Stimulated activated naive CD4-positive, alpha-beta T cell (primary cell): ENCODE measurements at regions not wholly inside any gene's neighbourhood (a gene's known extent, or its start where the extent isn't known, plus 50 kb on each side); places are given as distances from the start of the nearest gene placed in this dataset.

Source experiments
- DNase-seq, 6 experiments: peaks; one replicate each; lab custom pipeline; 2025; lab: John Stamatoyannopoulos, UW

- DNase-seq, result no peak
Observed at GRCh38 chr9:107615321-107615720, 125.8 kb upstream of the KLF4 start.

- DNase-seq, result no peak
Observed at GRCh38 chr9:107614765-107615164, 125.2 kb upstream of the KLF4 start.

GRCh38 chr9:107613321-107613720 is 123.8 kb upstream of the KLF4 start:
- DNase-seq, result no peak

DNA sequence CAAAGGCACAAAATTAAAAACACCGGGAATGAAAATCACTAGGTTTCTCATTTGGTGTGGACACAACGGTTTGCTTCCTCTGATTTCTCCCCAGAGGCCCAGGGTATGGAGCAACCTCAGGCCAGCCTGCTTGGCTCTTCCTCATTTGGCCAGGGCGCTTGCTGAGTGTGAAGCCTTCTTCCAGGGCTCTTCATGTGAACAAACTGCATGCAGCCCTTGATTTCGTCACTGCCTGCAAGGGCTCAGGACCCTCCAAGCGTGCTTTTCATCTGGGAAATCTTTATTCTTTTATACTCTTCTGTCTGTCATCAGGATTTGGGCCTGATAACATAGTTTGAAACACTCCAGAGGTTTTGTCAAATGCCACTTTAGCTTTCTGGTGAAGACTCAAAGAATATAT is 122.6 kb upstream of the KLF4 start:
- no peak for DNase-seq

DNA sequence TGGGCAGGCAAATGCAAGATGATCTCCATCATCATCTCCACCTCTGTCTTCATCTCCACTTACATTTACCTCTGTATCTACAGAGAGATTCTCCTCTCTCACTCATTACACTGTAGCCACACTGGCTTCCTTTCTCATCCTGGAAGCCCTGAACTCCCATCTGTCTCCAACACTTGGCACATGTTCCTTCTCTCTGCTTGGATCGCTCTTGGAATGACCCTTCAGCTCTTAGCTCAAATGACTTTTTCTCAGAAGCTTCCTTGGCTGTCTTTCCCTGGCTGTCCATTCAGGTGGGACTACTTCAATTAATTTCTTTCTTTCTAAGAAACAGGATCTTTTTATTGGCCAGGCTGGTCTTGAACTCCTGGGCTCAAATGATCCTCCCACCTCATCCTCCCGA is 120.0 kb upstream of the KLF4 start:
- DNase-seq, result no peak

DNA sequence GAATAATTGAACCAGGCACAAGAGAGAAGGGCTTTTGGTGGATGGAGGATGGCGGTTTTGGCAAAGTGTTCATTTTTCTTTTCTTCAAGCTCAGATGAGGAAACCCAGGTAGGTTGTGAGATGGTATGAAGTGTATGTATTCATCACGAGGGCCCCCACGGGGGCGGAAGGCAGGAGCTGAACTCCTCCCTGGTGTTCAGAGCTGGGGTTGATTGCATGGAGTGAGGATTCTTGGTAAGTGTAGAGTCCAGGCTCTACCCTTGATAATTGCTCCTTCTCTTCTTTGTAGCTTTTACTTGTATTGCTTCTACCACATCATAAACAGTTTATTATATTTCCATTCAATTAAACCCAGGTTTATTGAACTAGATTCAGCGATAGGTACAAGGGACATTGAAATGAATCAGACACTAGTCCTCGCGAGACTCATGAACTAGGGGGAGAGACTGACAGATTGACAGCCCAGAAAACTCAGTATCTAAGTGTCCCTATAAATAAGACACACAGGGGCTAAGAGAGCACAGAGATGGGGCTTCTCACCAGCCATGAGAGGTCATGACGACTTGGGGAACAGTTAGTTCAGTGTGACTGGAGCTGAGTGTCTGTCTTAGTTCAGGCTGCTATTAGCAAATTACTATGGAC is 116.7 kb upstream of the KLF4 start:
- no peak for DNase-seq

GRCh38 chr9:107605041-107605440 is 115.5 kb upstream of the KLF4 start:
- DNase-seq, result no peak

DNA sequence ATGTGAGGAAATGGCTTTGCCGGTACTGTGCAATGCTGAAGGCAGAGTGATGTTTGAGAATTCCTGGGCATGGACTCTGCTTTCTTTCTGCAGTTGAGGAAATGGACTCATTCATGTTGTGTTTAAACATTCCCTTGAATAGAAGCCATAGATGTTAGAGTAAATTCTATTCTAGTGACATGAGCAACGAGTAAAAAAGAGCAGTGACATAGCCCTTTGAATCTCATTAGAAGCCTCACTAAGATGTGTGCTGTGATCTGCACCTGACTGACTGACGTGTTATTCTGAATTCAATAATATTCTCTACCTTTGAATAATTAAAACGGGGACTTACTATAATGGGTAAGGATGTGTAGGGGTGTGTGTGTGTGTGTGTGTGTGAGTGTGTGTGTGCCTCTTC is 113.7 kb upstream of the KLF4 start:
- no peak for DNase-seq

DNA sequence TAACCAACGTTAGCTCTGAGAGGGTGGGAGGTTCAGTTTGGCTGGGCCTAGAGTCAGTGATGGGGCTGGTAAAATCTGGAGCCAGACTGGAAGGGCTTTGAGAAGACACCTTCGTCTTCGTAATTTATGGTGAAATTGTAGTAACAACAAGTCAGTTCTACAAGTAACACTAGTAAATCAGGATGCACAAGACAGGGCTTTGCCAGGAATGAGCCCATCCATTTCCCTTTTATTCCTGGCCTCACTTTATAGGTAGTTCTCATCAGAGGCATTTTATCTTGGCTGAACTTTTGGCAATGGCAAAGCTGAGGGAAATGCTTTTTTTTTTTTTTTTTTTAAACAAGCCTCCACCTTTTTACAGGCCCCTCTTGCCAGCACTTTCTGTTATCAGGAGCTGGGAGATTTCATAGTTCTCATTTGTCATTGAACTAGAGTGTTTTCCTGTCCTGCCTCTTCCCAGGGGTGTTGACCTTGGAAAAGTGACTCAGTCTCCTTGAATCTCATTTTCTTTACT is 110.5 kb upstream of the KLF4 start:
- no peak for DNase-seq

- DNase-seq, result no peak
Observed at GRCh38 chr9:107597743-107598217, 108.2 kb upstream of the KLF4 start.

DNA sequence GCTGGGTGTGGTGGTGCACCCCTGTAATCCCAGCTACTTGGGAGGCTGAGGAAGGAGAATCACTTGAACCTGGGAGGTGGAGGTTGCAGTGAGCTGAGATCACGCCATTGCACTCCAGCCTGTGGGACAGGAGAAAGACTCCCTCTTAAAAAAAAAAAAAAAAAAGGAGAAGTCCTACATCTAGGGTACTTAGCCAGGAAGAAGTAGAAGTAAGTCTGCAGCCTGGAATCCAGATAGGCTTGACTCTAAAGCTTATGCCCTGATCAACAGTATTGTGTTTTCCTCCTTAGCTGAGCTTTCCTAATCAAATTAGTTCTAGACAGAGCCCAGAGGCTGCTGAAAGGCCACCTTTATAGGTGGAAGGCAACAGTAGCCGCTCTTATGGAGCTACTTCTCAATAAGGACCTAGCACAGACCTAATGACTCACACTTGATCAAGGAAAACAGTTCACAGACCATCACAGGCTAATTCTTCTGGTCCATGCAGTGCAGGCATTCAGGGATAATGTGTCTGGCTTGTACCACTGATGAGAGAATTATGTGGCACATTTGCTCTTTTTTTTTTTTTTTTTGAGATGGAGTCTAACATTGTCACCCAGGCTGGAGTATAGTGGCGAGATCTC is 105.5 kb upstream of the KLF4 start:
- DNase-seq, result no peak

GRCh38 chr9:107593224-107593870 is 103.8 kb upstream of the KLF4 start:
- no peak for DNase-seq

- DNase-seq, result no peak
Observed at GRCh38 chr9:107592424-107592823, 102.9 kb upstream of the KLF4 start.

DNA sequence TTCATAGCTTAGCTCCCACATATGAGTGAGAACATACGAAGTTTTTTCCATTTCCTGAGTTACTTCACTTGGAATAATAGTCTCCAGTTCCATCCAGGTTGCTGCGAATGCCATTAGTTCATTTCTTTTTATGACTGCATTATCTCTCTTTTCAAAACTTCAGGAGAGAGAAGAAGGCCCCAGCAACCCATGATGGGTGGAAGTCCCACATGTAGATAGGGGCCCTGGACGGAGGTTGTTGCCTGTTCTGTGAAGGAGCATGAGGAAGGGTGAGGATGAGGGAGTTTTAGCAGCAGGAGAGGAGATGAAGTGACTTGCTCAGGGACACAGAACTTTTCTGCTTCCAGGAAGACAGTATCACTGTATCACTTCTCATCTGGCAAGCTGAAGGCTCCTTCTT is 102.2 kb upstream of the KLF4 start:
- DNase-seq, result no peak

GRCh38 chr9:107588393-107588792 is 98.8 kb upstream of the KLF4 start:
- DNase-seq, result no peak

DNA sequence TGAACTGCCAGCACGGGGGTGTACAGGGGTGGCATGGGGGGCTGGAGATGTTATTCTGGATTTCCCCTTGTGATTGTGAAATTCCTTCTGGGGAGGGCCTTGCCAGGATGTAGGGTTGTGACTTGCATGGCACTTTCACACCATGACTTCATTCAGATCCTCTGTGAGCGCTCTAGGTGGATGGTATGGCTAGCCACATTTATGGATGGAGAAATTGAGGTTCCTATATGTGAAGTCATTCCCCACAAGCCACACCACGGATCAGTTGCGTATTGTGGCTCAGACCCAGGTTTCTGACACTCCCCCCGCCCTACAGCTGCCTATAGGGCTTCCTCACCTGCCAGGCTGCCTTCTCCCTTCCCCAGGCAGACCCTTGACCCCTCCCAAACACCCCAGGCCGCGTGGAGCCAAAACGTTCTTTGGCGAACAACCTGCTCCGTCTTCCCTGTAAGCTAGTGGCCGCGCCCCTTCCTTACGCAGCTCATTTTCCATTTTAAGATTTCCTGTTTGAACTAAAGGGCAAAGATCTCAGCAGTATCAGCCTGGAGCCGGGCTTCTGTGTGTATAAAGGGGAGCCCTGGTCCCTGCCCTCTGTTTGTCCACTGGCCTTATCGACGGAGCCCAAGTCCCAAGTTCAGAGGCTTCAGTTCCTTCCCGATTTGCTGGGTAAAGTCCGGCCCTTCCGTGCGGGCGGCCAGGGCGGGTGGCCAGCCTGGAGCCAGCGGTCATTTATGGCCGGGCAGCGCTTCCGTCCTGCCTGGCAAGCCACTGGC is 97.8 kb upstream of the KLF4 start:
- DNase-seq, result no peak

DNA sequence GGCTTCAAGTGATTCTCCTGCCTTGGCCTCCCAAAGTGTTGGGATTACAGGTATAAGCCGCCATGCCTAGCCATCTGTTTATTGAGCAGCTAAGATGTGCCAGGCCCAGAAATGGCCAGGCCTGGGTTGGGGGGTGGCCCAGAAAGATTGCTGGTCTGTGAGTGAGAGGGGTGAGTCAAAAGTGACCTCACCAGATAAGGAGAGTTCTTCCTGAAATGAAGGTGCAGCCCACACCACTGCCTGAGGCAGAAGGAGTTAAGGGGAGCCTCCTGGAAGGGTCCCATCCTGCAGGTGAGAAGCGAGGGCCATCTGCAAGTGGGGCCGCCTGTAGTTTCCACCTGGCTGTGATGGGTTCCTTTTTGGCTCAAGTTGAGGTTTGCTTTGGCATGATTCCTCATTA is 96.9 kb upstream of the KLF4 start:
- no peak for DNase-seq

DNA sequence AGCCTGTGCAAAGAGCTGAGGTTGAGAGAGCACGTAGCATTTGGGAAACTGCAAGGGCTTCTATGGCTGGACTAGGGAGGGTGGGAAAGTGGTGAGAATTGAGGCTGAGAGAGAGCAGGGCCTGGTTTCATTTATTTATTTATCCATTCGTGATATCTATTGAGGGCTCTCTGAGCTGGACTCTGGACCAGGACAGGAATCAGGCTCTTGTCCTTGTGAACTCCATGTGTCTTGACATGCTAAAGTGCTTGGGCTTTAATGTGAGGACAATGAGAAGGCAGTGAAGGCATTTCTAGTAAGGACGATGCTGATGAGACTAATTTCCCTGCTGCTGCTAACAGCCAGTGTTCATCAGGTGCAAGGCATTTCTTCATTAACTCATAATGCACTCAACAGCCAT is 95.9 kb upstream of the KLF4 start:
- DNase-seq, result no peak

DNA sequence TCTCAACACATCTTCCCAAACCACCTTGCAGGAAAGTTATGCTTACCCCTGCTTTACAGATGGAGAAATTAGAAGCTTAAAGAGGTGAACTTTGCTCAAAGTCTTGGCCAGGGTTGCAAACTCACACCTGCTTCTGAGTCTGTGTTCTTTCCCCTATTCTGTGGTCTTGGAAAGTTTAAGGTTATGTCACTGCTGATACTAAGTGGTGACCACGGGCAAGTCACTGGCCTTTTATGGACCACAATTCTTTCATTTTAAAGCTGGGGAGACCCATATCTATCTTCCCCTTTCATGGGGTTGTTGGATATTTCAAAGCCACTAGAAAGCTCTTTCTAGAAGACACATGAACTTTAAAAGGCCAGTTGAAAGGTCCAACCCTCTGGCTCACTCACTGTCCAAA is 95.4 kb upstream of the KLF4 start:
- DNase-seq, result no peak

- DNase-seq, result no peak
Observed at GRCh38 chr9:107584186-107584585, 94.6 kb upstream of the KLF4 start.

GRCh38 chr9:107577140-107577776 is 87.7 kb upstream of the KLF4 start:
- DNase-seq, result no peak

- DNase-seq, result no peak
Observed at GRCh38 chr9:107571148-107571547, 81.6 kb upstream of the KLF4 start.
